WTC11 (cell line): ENCODE measurements at regions not wholly inside any gene's neighbourhood (a gene's known extent, or its start where the extent isn't known, plus 50 kb on each side); places are given as distances from the start of the nearest gene placed in this dataset.

Source experiments
- ATAC-seq: fragments of 200-7000 bp; cut with Tn5 transposase; 2 replicates; pipeline ENCODE4 v1.10.0; 2021; ENCODE audit warnings: mild to moderate bottlenecking, moderate library complexity
- CTCF ChIA-PET: fragments of 300-600 bp; sonication (Branson Sonifier 250); formaldehyde crosslinking; loops from one replicate; lab custom pipeline; 2021; ENCODE audit warnings: antibody characterized with exemption; lab: Charles Lee
- POLR2A ChIA-PET: fragments of 350-600 bp; sonication (Branson Sonifier 250); formaldehyde crosslinking; loops from one replicate; lab custom pipeline; 2021; ENCODE audit warnings: antibody characterized with exemption; lab: Charles Lee
- DNase-seq: peaks from one replicate; pipeline ENCODE4 v3.0.0; 2021; ENCODE audit warnings: low spot score
- H3K27ac Mint-ChIP-seq: 2 replicates; pipeline ENCODE4 v1.8.0; 2021; ENCODE audit warnings: mixed read lengths
- H3K27me3 Mint-ChIP-seq: 2 replicates; pipeline ENCODE4 v1.8.0; 2021; ENCODE audit warnings: low read depth, mild to moderate bottlenecking, moderate library complexity, mixed read lengths
- H3K36me3 Mint-ChIP-seq: 2 replicates; pipeline ENCODE4 v1.8.0; 2021; ENCODE audit warnings: mixed read lengths
- H3K4me1 Mint-ChIP-seq: 2 replicates; pipeline ENCODE4 v1.8.0; 2022; ENCODE audit warnings: mixed read lengths
- H3K4me3 Mint-ChIP-seq: 2 replicates; pipeline ENCODE4 v1.8.0; 2021; ENCODE audit warnings: mild to moderate bottlenecking, moderate library complexity, mixed read lengths
- H3K9me3 Mint-ChIP-seq: 2 replicates; pipeline ENCODE4 v1.8.0; 2021; ENCODE audit warnings: mixed read lengths
- ETV6 ChIP-seq: sonication (generic); formaldehyde crosslinking; IDR thresholded peaks from 2 replicates; pipeline ENCODE4 v1.8.1; 2022; ENCODE audit warnings: mild to moderate bottlenecking, missing genetic modification reagents
- FOXK1 ChIP-seq: sonication (generic); formaldehyde crosslinking; IDR thresholded peaks from 2 replicates; pipeline ENCODE4 v1.8.0; 2022; ENCODE audit warnings: mild to moderate bottlenecking, moderate library complexity, missing genetic modification reagents
- GTF2I ChIP-seq: fragments of 250-450 bp; sonication (Bioruptor Pico); conservative IDR thresholded peaks from 2 replicates; pipeline ENCODE4 v1.4.0; 2021; ENCODE audit warnings: mild to moderate bottlenecking
- IRF2 ChIP-seq: sonication (generic); formaldehyde crosslinking; IDR thresholded peaks from 2 replicates; pipeline ENCODE4 v1.8.0; 2022; ENCODE audit warnings: low read depth, missing genetic modification reagents, borderline replicate concordance
- JUN ChIP-seq: sonication (generic); formaldehyde crosslinking; IDR thresholded peaks from 2 replicates; pipeline ENCODE4 v1.8.0; 2023; ENCODE audit warnings: mild to moderate bottlenecking, missing genetic modification reagents
- MXD4 ChIP-seq: fragments of 250-450 bp; sonication (Bioruptor Pico); IDR thresholded peaks from 2 replicates; pipeline ENCODE4 v1.8.0; 2021; ENCODE audit warnings: mild to moderate bottlenecking, moderate library complexity, borderline replicate concordance
- MYBL2 ChIP-seq: sonication (generic); formaldehyde crosslinking; IDR thresholded peaks from 2 replicates; pipeline ENCODE4 v1.8.1; 2023; ENCODE audit warnings: mild to moderate bottlenecking, moderate library complexity, missing genetic modification reagents
- NFE2L1 ChIP-seq: sonication (generic); formaldehyde crosslinking; IDR thresholded peaks from 2 replicates; pipeline ENCODE4 v1.8.1; 2023; ENCODE audit warnings: missing genetic modification reagents
- NFYB ChIP-seq: sonication (generic); formaldehyde crosslinking; conservative IDR thresholded peaks from 2 replicates; pipeline ENCODE4 v1.8.0; 2022; ENCODE audit warnings: low read depth, missing genetic modification reagents
- NR3C1 ChIP-seq: sonication (generic); formaldehyde crosslinking; conservative IDR thresholded peaks from 2 replicates; pipeline ENCODE4 v1.8.1; 2023; ENCODE audit warnings: low read depth, mild to moderate bottlenecking, missing genetic modification reagents
- TCF7 ChIP-seq: sonication (generic); formaldehyde crosslinking; IDR thresholded peaks from 2 replicates; pipeline ENCODE4 v1.8.0; 2022; ENCODE audit warnings: mild to moderate bottlenecking, low read depth, missing genetic modification reagents, moderate library complexity
- TEAD1 ChIP-seq: sonication (generic); formaldehyde crosslinking; IDR thresholded peaks from 2 replicates; pipeline ENCODE4 v1.8.0; 2022; ENCODE audit warnings: mild to moderate bottlenecking, missing genetic modification reagents
- TP53 ChIP-seq: sonication (generic); formaldehyde crosslinking; IDR thresholded peaks from 2 replicates; pipeline ENCODE4 v1.8.1; 2023; ENCODE audit warnings: mild to moderate bottlenecking, missing genetic modification reagents
- ZNF138 ChIP-seq: sonication (generic); formaldehyde crosslinking; conservative IDR thresholded peaks from 2 replicates; pipeline ENCODE4 v1.8.1; 2022; ENCODE audit warnings: mild to moderate bottlenecking, moderate library complexity, missing genetic modification reagents
- ZNF232 ChIP-seq: sonication (generic); formaldehyde crosslinking; IDR thresholded peaks from 2 replicates; pipeline ENCODE4 v1.8.0; 2022; ENCODE audit warnings: mild to moderate bottlenecking, missing genetic modification reagents
- ZNF263 ChIP-seq: sonication (generic); formaldehyde crosslinking; IDR thresholded peaks from 2 replicates; pipeline ENCODE4 v1.8.1; 2022; ENCODE audit warnings: low read depth, mild to moderate bottlenecking, moderate library complexity, missing genetic modification reagents
- TF ChIP-seq, protein P1 (sequence below): fragments of 250-450 bp; sonication (Bioruptor Pico); IDR thresholded peaks from 2 replicates; pipeline ENCODE4 v2.1.2; 2022; ENCODE audit warnings: mild to moderate bottlenecking, moderate library complexity
- TF ChIP-seq, protein P2 (sequence below): sonication (generic); formaldehyde crosslinking; IDR thresholded peaks from 2 replicates; pipeline ENCODE4 v1.8.1; 2022; ENCODE audit warnings: mild to moderate bottlenecking, missing genetic modification reagents, moderate library complexity, borderline replicate concordance
- TF ChIP-seq, protein P3 (sequence below): sonication (generic); formaldehyde crosslinking; IDR thresholded peaks from 2 replicates; pipeline ENCODE4 v1.8.1; 2023; ENCODE audit warnings: mild to moderate bottlenecking, missing genetic modification reagents, moderate library complexity
- TF ChIP-seq, protein P4 (sequence below): sonication (generic); formaldehyde crosslinking; IDR thresholded peaks from 2 replicates; pipeline ENCODE4 v1.8.0; 2022; ENCODE audit warnings: mild to moderate bottlenecking, missing genetic modification reagents
- TF ChIP-seq, protein P5 (sequence below): sonication (generic); formaldehyde crosslinking; IDR thresholded peaks from 2 replicates; pipeline ENCODE4 v1.8.1; 2022; ENCODE audit warnings: low read depth, missing genetic modification reagents, borderline replicate concordance
- TF ChIP-seq, protein P6 (sequence below): sonication (generic); formaldehyde crosslinking; IDR thresholded peaks from 2 replicates; pipeline ENCODE4 v1.8.1; 2022; ENCODE audit warnings: low read depth, mild to moderate bottlenecking, moderate library complexity, missing genetic modification reagents, borderline replicate concordance

DNA sequence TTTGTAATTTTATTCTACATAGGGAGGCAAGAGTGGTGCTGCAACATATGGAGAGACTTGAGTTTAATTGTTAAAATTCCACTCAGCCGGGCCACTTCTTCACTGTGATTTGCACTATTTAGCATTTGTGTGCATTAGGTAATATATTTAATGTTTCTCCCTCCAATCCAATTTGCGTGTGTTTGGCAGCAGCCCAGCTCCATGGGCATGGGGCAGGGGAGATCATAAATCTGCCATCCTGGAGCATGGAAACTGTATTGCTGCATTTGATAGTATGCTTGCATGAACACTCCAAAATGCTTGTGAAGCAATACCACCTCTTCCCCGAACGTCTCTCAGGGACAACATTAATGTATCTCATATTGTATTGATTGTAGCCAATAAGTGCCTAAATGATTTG lies 339.1 kb upstream of the RBFOX1 start:
- H3K36me3 Mint-ChIP-seq: peaks cover 70% of the 10 kb centered on the region
- CTCF ChIA-PET: no interaction called here
- no peak overlapping the region for H3K4me3 Mint-ChIP-seq
- H3K27me3 Mint-ChIP-seq: peaks cover 17% of the 10 kb centered on the region
- ATAC-seq: no peak
- TF ChIP-seq MXD4 (CRISPR knock-in tag): no peak
- no peak for TF ChIP-seq GTF2I (CRISPR knock-in tag)
- TF ChIP-seq TP53 (CRISPR knock-in tag): no peak
- TF ChIP-seq, protein P1, sequence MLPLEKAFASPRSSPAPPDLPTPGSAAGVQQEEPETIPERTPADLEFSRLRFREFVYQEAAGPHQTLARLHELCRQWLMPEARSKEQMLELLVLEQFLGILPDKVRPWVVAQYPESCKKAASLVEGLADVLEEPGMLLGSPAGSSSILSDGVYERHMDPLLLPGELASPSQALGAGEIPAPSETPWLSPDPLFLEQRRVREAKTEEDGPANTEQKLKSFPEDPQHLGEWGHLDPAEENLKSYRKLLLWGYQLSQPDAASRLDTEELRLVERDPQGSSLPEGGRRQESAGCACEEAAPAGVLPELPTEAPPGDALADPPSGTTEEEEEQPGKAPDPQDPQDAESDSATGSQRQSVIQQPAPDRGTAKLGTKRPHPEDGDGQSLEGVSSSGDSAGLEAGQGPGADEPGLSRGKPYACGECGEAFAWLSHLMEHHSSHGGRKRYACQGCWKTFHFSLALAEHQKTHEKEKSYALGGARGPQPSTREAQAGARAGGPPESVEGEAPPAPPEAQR: no peak
- TF ChIP-seq, all 79 proteins: peak for 0
- H3K9me3 Mint-ChIP-seq: peaks cover 75% of the 10 kb centered on the region
- POLR2A ChIA-PET: no interaction called here
- H3K27ac Mint-ChIP-seq: no peak overlapping the region
- H3K4me1 Mint-ChIP-seq: no peaks in the 10 kb centered on the region
- no peak for DNase-seq

DNA sequence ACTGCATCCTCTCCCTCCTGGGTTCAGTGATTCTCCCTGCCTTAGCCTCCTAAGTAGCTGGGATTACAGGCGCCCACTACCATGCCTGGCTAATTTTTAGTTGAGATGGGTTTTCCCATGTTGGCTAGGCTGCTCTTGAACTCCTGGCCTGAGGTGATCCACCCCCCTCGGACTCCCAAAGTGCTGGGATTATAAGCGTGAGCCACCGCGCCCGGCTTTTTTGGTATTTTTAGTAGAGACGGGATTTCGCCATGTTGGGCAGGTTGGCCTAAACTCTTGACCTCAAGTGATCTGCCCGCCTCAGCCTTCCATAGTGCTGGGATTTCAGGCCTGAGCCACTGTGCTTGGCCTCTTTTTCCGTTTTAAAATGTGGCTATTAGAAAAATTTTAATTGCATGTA lies 343.8 kb upstream of the RBFOX1 start:
- Mint-ChIP-seq H3K4me3 (no peak overlapping the region), H3K27me3 (peaks cover 13% of the 10 kb centered on the region; the same call in 1 of the 2 replicates), H3K27ac (no peak overlapping the region), H3K36me3 (peaks cover 59% of the 10 kb centered on the region), H3K9me3 (peaks cover 60% of the 10 kb centered on the region), H3K4me1 (no peaks in the 10 kb centered on the region)
- ChIA-PET POLR2A (interaction anchor here (0.6 kb wide), 1 partner anchor 1352 kb away, joined by 4 read pairs; no protein-coding TSS in a partner anchor), CTCF (no interaction called here)
- ATAC-seq (no peak), DNase-seq (no peak)
- TF ChIP-seq TEAD1 (CRISPR knock-in tag) (no peak), ZNF263 (CRISPR knock-in tag) (no peak), ETV6 (no peak), NR3C1 (CRISPR knock-in tag) (no peak)

DNA sequence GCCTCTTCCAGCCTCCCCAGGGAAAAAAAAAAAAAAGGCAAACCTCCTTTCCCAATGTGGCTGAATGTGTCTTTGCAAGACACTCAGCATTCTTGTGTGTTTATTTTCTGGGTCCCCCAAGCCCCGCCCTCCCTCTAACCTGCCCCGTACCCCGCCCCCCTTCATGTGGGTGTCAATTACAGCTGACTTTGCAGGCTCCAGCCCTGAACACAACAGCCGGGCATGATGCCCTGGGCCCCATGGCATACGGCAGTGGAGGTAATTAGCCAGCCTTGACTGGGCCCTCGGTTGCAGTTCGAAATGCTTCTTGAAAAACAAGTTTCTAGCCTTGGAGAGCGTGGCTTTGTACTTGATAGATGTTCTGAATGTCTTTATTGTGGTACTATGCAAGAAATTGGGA lies 354.7 kb upstream of the RBFOX1 start:
- Mint-ChIP-seq H3K36me3 (peaks cover 64% of the 10 kb centered on the region), H3K27ac (no peak overlapping the region), H3K27me3 (peaks cover 3% of the 10 kb centered on the region; the same call in 1 of the 2 replicates), H3K4me1 (no peaks in the 10 kb centered on the region), H3K4me3 (no peak overlapping the region), H3K9me3 (peaks cover 75% of the 10 kb centered on the region)
- no peak for ATAC-seq
- no peak for TF ChIP-seq ZNF232 (CRISPR knock-in tag)
- TF ChIP-seq, protein P2, sequence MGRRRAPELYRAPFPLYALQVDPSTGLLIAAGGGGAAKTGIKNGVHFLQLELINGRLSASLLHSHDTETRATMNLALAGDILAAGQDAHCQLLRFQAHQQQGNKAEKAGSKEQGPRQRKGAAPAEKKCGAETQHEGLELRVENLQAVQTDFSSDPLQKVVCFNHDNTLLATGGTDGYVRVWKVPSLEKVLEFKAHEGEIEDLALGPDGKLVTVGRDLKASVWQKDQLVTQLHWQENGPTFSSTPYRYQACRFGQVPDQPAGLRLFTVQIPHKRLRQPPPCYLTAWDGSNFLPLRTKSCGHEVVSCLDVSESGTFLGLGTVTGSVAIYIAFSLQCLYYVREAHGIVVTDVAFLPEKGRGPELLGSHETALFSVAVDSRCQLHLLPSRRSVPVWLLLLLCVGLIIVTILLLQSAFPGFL (CRISPR knock-in tag): no peak
- TF ChIP-seq JUN: no peak
- no peak for TF ChIP-seq NFE2L1 (CRISPR knock-in tag)
- no peak for TF ChIP-seq TCF7 (CRISPR knock-in tag)
- TF ChIP-seq, protein P3, sequence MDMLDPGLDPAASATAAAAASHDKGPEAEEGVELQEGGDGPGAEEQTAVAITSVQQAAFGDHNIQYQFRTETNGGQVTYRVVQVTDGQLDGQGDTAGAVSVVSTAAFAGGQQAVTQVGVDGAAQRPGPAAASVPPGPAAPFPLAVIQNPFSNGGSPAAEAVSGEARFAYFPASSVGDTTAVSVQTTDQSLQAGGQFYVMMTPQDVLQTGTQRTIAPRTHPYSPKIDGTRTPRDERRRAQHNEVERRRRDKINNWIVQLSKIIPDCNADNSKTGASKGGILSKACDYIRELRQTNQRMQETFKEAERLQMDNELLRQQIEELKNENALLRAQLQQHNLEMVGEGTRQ: no peak
- TF ChIP-seq MYBL2: no peak
- TF ChIP-seq, protein P4, sequence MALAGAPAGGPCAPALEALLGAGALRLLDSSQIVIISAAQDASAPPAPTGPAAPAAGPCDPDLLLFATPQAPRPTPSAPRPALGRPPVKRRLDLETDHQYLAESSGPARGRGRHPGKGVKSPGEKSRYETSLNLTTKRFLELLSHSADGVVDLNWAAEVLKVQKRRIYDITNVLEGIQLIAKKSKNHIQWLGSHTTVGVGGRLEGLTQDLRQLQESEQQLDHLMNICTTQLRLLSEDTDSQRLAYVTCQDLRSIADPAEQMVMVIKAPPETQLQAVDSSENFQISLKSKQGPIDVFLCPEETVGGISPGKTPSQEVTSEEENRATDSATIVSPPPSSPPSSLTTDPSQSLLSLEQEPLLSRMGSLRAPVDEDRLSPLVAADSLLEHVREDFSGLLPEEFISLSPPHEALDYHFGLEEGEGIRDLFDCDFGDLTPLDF (CRISPR knock-in tag): no peak
- ChIA-PET POLR2A (no interaction called here), CTCF (no interaction called here)
- no peak for DNase-seq

DNA sequence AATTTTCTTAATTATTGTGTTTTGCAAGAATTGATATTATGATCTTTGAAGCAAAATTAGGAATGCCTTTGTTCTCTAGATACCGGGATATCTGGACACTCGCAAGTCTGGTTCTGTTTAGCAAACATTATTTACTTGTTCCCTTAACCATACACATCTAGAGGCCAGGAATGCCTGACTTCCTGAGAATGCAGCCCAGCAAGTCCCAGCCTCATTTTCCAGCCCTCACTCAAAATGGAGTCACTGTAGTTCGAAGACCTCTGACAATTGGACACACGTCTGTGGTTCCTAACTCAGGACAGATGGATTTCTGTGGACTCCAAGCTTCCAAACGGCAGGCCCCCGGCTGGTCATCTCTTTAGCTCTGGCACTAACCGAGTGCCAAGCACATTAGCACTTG lies 355.4 kb upstream of the RBFOX1 start:
- Mint-ChIP-seq H3K27ac (no peak overlapping the region), H3K4me3 (no peak overlapping the region), H3K36me3 (peaks cover 65% of the 10 kb centered on the region), H3K9me3 (peaks cover 76% of the 10 kb centered on the region), H3K27me3 (peaks cover 8% of the 10 kb centered on the region), H3K4me1 (no peaks in the 10 kb centered on the region)
- POLR2A ChIA-PET: no interaction called here
- DNase-seq: no peak
- ATAC-seq: no peak
- CTCF ChIA-PET: no interaction called here
- TF ChIP-seq FOXK1 (CRISPR knock-in tag) (no peak), NFYB (CRISPR knock-in tag) (no peak), ZNF232 (CRISPR knock-in tag) (no peak), IRF2 (CRISPR knock-in tag) (no peak), ZNF138 (CRISPR knock-in tag) (no peak), TCF7 (CRISPR knock-in tag) (no peak)
- TF ChIP-seq, protein P5, sequence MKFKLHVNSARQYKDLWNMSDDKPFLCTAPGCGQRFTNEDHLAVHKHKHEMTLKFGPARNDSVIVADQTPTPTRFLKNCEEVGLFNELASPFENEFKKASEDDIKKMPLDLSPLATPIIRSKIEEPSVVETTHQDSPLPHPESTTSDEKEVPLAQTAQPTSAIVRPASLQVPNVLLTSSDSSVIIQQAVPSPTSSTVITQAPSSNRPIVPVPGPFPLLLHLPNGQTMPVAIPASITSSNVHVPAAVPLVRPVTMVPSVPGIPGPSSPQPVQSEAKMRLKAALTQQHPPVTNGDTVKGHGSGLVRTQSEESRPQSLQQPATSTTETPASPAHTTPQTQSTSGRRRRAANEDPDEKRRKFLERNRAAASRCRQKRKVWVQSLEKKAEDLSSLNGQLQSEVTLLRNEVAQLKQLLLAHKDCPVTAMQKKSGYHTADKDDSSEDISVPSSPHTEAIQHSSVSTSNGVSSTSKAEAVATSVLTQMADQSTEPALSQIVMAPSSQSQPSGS (CRISPR knock-in tag): no peak
- TF ChIP-seq, protein P6, sequence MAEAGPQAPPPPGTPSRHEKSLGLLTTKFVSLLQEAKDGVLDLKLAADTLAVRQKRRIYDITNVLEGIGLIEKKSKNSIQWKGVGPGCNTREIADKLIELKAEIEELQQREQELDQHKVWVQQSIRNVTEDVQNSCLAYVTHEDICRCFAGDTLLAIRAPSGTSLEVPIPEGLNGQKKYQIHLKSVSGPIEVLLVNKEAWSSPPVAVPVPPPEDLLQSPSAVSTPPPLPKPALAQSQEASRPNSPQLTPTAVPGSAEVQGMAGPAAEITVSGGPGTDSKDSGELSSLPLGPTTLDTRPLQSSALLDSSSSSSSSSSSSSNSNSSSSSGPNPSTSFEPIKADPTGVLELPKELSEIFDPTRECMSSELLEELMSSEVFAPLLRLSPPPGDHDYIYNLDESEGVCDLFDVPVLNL (CRISPR knock-in tag): no peak
